ENCODE measurements at regions not wholly inside any gene's neighbourhood (a gene's known extent, or its start where the extent isn't known, plus 50 kb on each side); places are given as distances from the start of the nearest gene placed in this dataset.

DNA sequence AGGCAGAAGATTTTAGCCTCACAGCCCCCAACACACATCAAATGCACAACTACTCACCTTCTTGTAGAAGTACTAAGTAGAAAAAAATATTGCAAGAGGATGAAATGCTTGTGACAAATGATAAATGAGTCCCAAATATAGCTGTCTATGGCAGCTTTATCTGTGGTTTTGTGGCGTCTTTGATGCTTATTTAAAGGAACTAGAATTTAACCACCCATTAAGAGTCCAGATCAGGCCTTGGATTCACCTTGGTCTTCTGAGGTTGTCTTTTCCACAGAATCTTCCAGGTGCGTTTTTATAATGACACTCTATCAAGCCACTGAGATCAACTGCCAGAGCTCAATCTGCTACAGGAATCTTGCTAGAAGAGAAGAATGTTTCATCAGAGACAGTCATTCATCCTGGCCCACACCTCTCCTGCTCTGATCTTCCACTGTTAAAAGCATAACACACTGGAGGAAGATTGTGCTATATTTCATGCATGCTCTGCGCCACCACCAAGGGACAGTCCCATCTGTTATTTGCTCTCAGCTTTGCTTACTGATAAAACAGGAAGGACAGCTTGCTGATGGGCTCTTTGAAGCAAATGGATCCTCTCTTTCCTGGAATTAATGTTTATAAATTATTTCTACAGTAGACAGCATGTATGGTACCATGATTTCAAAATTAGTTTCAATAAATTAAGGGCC, 144.1 kb downstream of the SLC7A11 start:
- CTCF ChIA-PET: interaction anchor here (0.6 to 4.7 kb wide), 5 partner anchors 7 to 839 kb away, joined by 3 to 37 read pairs (median 6); no protein-coding TSS in a partner anchor
- Histone ChIP-seq H3K4me3 (ENCODE audit: low read depth, low read length) (no peak overlapping the region), H3K27me3 (ENCODE audit: control insufficient read depth, insufficient read depth, low read length) (no peaks in the 10 kb centered on the region), H3K9me3 (ENCODE audit: control insufficient read depth, insufficient read depth, low read length) (no peaks in the 10 kb centered on the region), H3K27ac (ENCODE audit: low read depth, low read length) (no peak overlapping the region)
- no peak for DNase-seq (ENCODE audit: low read depth, low spot score)
- TF ChIP-seq, protein P1, sequence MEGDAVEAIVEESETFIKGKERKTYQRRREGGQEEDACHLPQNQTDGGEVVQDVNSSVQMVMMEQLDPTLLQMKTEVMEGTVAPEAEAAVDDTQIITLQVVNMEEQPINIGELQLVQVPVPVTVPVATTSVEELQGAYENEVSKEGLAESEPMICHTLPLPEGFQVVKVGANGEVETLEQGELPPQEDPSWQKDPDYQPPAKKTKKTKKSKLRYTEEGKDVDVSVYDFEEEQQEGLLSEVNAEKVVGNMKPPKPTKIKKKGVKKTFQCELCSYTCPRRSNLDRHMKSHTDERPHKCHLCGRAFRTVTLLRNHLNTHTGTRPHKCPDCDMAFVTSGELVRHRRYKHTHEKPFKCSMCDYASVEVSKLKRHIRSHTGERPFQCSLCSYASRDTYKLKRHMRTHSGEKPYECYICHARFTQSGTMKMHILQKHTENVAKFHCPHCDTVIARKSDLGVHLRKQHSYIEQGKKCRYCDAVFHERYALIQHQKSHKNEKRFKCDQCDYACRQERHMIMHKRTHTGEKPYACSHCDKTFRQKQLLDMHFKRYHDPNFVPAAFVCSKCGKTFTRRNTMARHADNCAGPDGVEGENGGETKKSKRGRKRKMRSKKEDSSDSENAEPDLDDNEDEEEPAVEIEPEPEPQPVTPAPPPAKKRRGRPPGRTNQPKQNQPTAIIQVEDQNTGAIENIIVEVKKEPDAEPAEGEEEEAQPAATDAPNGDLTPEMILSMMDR (IDR thresholded peaks at IDR 0.05; ENCODE audit: low read depth, low read length): no peak
- POLR2A ChIA-PET: no interaction called here

DNA sequence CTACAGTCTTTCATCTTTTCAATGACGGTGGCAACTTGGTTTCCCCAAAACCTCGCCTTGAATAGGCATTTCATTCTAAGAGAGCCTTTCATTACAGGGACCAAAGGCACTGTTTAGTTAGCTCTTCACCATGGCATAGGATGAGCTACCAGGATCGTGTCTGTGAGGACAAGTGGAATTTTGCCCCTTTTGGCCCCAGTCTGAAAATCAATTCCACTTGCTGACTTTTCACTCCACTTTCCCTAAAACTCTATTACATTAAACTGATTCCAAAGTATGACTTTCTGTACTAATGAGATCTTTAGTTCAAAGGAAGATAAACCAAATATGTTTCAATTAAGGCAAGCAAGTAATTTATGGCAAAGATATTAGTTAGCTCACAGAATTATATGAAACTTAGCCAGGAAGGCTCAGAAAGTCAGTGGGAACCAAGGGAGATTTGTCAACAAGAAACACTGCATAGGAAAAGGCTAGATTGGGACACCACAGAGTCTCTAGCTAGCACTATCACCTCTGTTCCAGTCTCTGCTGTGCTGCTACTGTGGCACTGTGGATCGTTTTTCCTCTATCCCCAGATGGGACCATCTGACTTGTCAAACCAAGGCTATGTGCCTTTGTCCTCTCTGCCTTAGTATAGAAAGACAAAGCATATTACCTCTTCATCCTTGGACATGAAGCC, 145.6 kb downstream of the SLC7A11 start:
- ChIA-PET CTCF (interaction anchor here (0.6 kb wide), 1 partner anchor 10 kb away, joined by 3 read pairs; no protein-coding TSS in a partner anchor), POLR2A (no interaction called here)
- Histone ChIP-seq H3K27ac (ENCODE audit: low read depth, low read length) (no peak overlapping the region), H3K27me3 (ENCODE audit: control insufficient read depth, insufficient read depth, low read length) (no peaks in the 10 kb centered on the region), H3K9me3 (ENCODE audit: control insufficient read depth, insufficient read depth, low read length) (no peaks in the 10 kb centered on the region), H3K4me3 (ENCODE audit: low read depth, low read length) (no peak overlapping the region)
- no peak for DNase-seq (ENCODE audit: low read depth, low spot score)
- TF ChIP-seq, protein P1 (IDR thresholded peaks at IDR 0.05; ENCODE audit: low read depth, low read length): no peak

DNA sequence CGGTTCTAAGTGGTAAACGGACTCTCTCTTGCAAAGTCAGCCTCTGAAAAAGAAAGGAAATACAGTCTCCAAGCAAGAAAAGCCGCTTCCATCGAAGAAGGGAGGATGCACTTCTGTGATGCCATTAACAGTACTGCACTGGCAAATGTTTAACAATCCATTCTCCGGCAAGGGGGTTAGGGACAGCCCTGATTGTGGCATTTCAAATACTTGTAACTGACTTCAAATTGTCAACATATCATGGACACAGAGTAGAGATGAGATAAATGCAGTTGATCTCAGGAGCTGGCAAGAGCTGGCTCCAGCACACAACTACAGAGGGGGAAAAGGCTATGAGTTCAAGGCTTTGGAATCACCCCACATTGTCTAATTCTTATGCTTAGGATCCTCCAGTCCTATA, 146.8 kb downstream of the SLC7A11 start:
- no peaks in the 10 kb centered on the region for H3K27me3 ChIP-seq (ENCODE audit: control insufficient read depth, insufficient read depth, low read length)
- CTCF ChIA-PET: no interaction called here

DNA sequence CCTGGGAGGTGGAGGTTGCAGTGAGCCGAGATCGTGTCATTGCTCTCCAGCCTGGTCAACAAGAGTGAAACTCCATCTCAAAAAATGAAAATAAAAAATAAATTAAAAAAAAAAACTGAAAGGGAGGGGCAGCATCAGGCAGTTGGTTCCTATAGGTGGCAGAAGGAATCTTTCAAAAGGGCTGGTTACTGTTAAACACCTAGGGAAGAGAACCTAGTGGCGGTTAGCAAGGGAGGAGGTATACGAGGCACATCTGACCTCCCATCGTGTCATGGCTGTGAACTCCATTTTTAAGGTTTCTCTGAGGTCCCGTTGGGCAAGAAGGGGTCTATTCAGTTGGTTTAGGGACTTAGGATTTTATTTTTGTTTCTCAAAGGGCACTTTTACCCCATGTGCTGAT, 150.1 kb downstream of the SLC7A11 start:
- ChIA-PET POLR2A (no interaction called here), CTCF (interaction anchor here (0.7 to 3.1 kb wide), 2 partner anchors 56 to 486 kb away, joined by 4 to 99 read pairs; no protein-coding TSS in a partner anchor)
- Histone ChIP-seq H3K27ac (ENCODE audit: low read depth, low read length) (no peak overlapping the region), H3K9me3 (ENCODE audit: control insufficient read depth, insufficient read depth, low read length) (peaks cover 7% of the 10 kb centered on the region), H3K4me3 (ENCODE audit: low read depth, low read length) (no peak overlapping the region), H3K27me3 (ENCODE audit: control insufficient read depth, insufficient read depth, low read length) (no peaks in the 10 kb centered on the region)
- TF ChIP-seq, protein P1 (IDR thresholded peaks at IDR 0.05; ENCODE audit: low read depth, low read length): no peak
- DNase-seq (ENCODE audit: low read depth, low spot score): no peak

More for the DNA sequence above, 146.8 kb downstream of the SLC7A11 start:
- H3K9me3 ChIP-seq (ENCODE audit: control insufficient read depth, insufficient read depth, low read length): no peaks in the 10 kb centered on the region
- POLR2A ChIA-PET: no interaction called here
- TF ChIP-seq, protein P1 (IDR thresholded peaks at IDR 0.05; ENCODE audit: low read depth, low read length): no peak
- H3K4me3 ChIP-seq (ENCODE audit: low read depth, low read length): no peak overlapping the region
- no peak overlapping the region for H3K27ac ChIP-seq (ENCODE audit: low read depth, low read length)
- no peak for DNase-seq (ENCODE audit: low read depth, low spot score)
